Keratinocyte (primary cell): ENCODE measurements at regions not wholly inside any gene's neighbourhood (a gene's known extent, or its start where the extent isn't known, plus 50 kb on each side); places are given as distances from the start of the nearest gene placed in this dataset.

Experiments
- DNase-seq: peaks from one replicate; pipeline ENCODE4 v3.0.0-alpha.2; 2011; ENCODE audit warnings: low read depth, missing footprints, low spot score
- FAIRE-seq: peaks from 2 replicates; lab custom pipeline; 2011; peaks lifted over from hg19 to GRCh38; lab: Jason Lieb, UNC
- H2AFZ ChIP-seq: 2 replicates; pipeline ENCODE4 v1.6.0; 2012; ENCODE audit warnings: low read length, control low read depth, inconsistent platforms; ENCODE audit not compliant: control insufficient read depth
- H3K27ac ChIP-seq: 2 replicates; pipeline ENCODE4 v1.5.1; 2011; ENCODE audit warnings: low read length; ENCODE audit not compliant: control insufficient read depth, insufficient read depth
- H3K27me3 ChIP-seq: 3 replicates; pipeline ENCODE4 v1.6.0; 2011; ENCODE audit warnings: low read length; ENCODE audit not compliant: control insufficient read depth, insufficient read depth; ENCODE audit errors: extremely low read depth
- H3K36me3 ChIP-seq, 2 experiments: 2 replicates in 1 of 2; 3 replicates in 1 of 2; pipeline ENCODE4 v1.5.1; 2011; ENCODE audit warnings: low read length in 2 of 2, mild to moderate bottlenecking in 1 of 2; ENCODE audit not compliant: control insufficient read depth in 2 of 2, insufficient read depth in 2 of 2; ENCODE audit errors: extremely low read depth in 1 of 2
- H3K4me1 ChIP-seq: 3 replicates; pipeline ENCODE4 v1.5.1; 2011; ENCODE audit warnings: low read length; ENCODE audit not compliant: control insufficient read depth, insufficient read depth; ENCODE audit errors: extremely low read depth
- H3K4me2 ChIP-seq: 3 replicates; pipeline ENCODE4 v1.6.0; 2011; ENCODE audit warnings: low read depth, low read length; ENCODE audit not compliant: control insufficient read depth, insufficient read depth; ENCODE audit errors: extremely low read depth
- H3K4me3 ChIP-seq, 3 experiments: fragments of 200-600 bp in 1 of 3; sonication (generic) in 1 of 3; 2 replicates in 2 of 3; 3 replicates in 1 of 3; pipeline ENCODE4 v1.5.1; 2011 to 2016; ENCODE audit warnings: low read length in 3 of 3, mild to moderate bottlenecking in 3 of 3, control low read depth in 2 of 3, inconsistent platforms in 1 of 3, low read depth in 1 of 3, mixed read lengths in 1 of 3, mixed run types in 1 of 3, moderate library complexity in 1 of 3; ENCODE audit not compliant: control insufficient read depth in 2 of 3, insufficient read depth in 2 of 3; ENCODE audit errors: extremely low read depth in 1 of 3
- H3K79me2 ChIP-seq: 2 replicates; pipeline ENCODE4 v1.6.0; 2012; ENCODE audit warnings: low read length; ENCODE audit not compliant: control insufficient read depth, insufficient read depth
- H3K9ac ChIP-seq: 3 replicates; pipeline ENCODE4 v1.6.0; 2011; ENCODE audit warnings: low read length; ENCODE audit not compliant: control insufficient read depth, insufficient read depth; ENCODE audit errors: extremely low read depth
- H3K9me1 ChIP-seq: 3 replicates; pipeline ENCODE4 v1.6.0; 2011; ENCODE audit warnings: low read length; ENCODE audit not compliant: control insufficient read depth, insufficient read depth; ENCODE audit errors: extremely low read depth
- H3K9me3 ChIP-seq: 2 replicates; pipeline ENCODE4 v1.5.1; 2012; ENCODE audit warnings: low read depth, low read length; ENCODE audit not compliant: control insufficient read depth
- H4K20me1 ChIP-seq: 3 replicates; pipeline ENCODE4 v1.6.0; 2011; ENCODE audit warnings: low read length; ENCODE audit not compliant: control insufficient read depth, insufficient read depth; ENCODE audit errors: extremely low read depth
- CTCF ChIP-seq, 3 experiments: IDR thresholded peaks in 1 of 3; conservative IDR thresholded peaks in 1 of 3; optimal IDR thresholded peaks in 1 of 3; 2 replicates in 2 of 3; 3 replicates in 1 of 3; pipeline versions ENCODE3 to v1.5.1; 2011; ENCODE audit warnings: low read length in 3 of 3, mild to moderate bottlenecking in 3 of 3, moderate library complexity in 2 of 3, control low read depth in 1 of 3, inconsistent platforms in 1 of 3; ENCODE audit not compliant: insufficient read depth in 2 of 3; ENCODE audit errors: extremely low read depth in 1 of 3
- EZH2 ChIP-seq: IDR thresholded peaks from one replicate; pipeline ENCODE4 v1.6.1; 2012; ENCODE audit warnings: inconsistent platforms, mild to moderate bottlenecking, low read length, moderate library complexity
- dilution Hi-C: fragments of 300-500 bp; cut with MboI; formaldehyde crosslinking; loops from one replicate; pipeline ENCODE4 v1.7.0; 2020; ENCODE audit warnings: low sequenced_read_pairs; ENCODE audit not compliant: extremely low pct_ligation_motif_present

- DNase-seq (no peak), FAIRE-seq (no peak)
- H2AFZ ChIP-seq = no peak overlapping the region
- no peak overlapping the region for H3K4me2 ChIP-seq
- dilution Hi-C loops = no loop called here
- no peaks in the 10 kb centered on the region for H3K4me1 ChIP-seq
- H3K9me1 ChIP-seq = no peaks in the 10 kb centered on the region
- H3K27me3 ChIP-seq = peaks cover 13% of the 10 kb centered on the region
- no peaks in the 10 kb centered on the region for H3K36me3 ChIP-seq
- no peaks in the 10 kb centered on the region for H3K9me3 ChIP-seq
- H3K27ac ChIP-seq = no peak overlapping the region
- no peaks in the 10 kb centered on the region for H4K20me1 ChIP-seq
- TF ChIP-seq EZH2 = no peak
- no peak for TF ChIP-seq CTCF (optimal IDR thresholded peaks at IDR 0.05 in 1 of 3, IDR thresholded peaks at IDR 0.05 in 1 of 3, conservative IDR thresholded peaks at IDR 0.05 in 1 of 3; ENCODE audit: extremely low read depth in 1 of 3, insufficient read depth in 2 of 3, low read length in 3 of 3)
- H3K79me2 ChIP-seq = no peaks in the 10 kb centered on the region
- no peak overlapping the region for H3K4me3 ChIP-seq
- H3K9ac ChIP-seq = no peak overlapping the region
Observed at GRCh38 chr18:22253156-22253555, 83.8 kb downstream of the GATA6 start.
